ENCODE measurements at regions not wholly inside any gene's neighbourhood (a gene's known extent, or its start where the extent isn't known, plus 50 kb on each side); places are given as distances from the start of the nearest gene placed in this dataset.
A peak's percentile ranks its signal among the peaks of the same experiment; 100 is the strongest.

- peaks cover 14% of the 10 kb centered on the region for H3K4me1 Mint-ChIP-seq
- no peak overlapping the region for H3K27ac Mint-ChIP-seq (ENCODE audit: unreplicated experiment)
- TF ChIP-seq, protein P1, sequence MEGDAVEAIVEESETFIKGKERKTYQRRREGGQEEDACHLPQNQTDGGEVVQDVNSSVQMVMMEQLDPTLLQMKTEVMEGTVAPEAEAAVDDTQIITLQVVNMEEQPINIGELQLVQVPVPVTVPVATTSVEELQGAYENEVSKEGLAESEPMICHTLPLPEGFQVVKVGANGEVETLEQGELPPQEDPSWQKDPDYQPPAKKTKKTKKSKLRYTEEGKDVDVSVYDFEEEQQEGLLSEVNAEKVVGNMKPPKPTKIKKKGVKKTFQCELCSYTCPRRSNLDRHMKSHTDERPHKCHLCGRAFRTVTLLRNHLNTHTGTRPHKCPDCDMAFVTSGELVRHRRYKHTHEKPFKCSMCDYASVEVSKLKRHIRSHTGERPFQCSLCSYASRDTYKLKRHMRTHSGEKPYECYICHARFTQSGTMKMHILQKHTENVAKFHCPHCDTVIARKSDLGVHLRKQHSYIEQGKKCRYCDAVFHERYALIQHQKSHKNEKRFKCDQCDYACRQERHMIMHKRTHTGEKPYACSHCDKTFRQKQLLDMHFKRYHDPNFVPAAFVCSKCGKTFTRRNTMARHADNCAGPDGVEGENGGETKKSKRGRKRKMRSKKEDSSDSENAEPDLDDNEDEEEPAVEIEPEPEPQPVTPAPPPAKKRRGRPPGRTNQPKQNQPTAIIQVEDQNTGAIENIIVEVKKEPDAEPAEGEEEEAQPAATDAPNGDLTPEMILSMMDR (conservative IDR thresholded peaks at IDR 0.05): no peak
- H3K27me3 Mint-ChIP-seq (ENCODE audit: low read depth): no peaks in the 10 kb centered on the region
- no peaks in the 10 kb centered on the region for H3K36me3 Mint-ChIP-seq (ENCODE audit: low read depth)
- DNase-seq (ENCODE audit: low read depth, low spot score): no peak
- H3K9me3 Mint-ChIP-seq: no peaks in the 10 kb centered on the region
- no peak overlapping the region for H3K4me3 Mint-ChIP-seq
Observed at GRCh38 chr2:66301022-66301766, 133.7 kb upstream of the MEIS1 start.

DNA sequence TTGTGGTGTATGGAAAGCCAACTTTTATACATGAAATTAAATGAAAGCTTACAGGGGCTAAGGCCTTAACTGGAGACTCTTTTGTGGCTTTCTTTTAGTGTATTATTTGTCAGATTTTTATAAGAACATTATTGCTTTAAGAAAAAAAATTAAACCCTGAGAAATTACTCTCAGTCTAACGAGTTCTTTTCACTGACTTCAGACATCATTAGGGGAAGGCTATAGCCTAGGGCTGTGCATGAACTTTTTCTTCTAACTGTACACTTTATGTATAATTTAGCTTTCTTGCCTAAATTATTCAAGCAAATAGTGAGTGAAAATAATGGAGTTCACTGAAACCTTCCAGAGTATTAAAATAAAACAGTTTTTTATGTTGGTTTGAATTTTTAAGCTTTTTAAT is 151.1 kb upstream of the MEIS1 start:
- Mint-ChIP-seq H3K27me3 (ENCODE audit: low read depth) (no peaks in the 10 kb centered on the region), H3K36me3 (ENCODE audit: low read depth) (no peaks in the 10 kb centered on the region), H3K27ac (ENCODE audit: unreplicated experiment) (no peak overlapping the region), H3K4me3 (no peak overlapping the region), H3K9me3 (peaks cover 3% of the 10 kb centered on the region), H3K4me1 (no peaks in the 10 kb centered on the region)
- no peak for DNase-seq (ENCODE audit: low read depth, low spot score)
- TF ChIP-seq, protein P1 (conservative IDR thresholded peaks at IDR 0.05): no peak

GRCh38 chr2:66281980-66282379 is 152.9 kb upstream of the MEIS1 start:
- DNase-seq (ENCODE audit: low read depth, low spot score): no peak
- Mint-ChIP-seq H3K27me3 (ENCODE audit: low read depth) (no peaks in the 10 kb centered on the region), H3K4me3 (no peak overlapping the region), H3K36me3 (ENCODE audit: low read depth) (no peaks in the 10 kb centered on the region), H3K4me1 (no peaks in the 10 kb centered on the region), H3K9me3 (no peaks in the 10 kb centered on the region), H3K27ac (ENCODE audit: unreplicated experiment) (no peak overlapping the region)
- TF ChIP-seq, protein P1 (conservative IDR thresholded peaks at IDR 0.05): no peak

- H3K4me3 Mint-ChIP-seq: no peak overlapping the region
- TF ChIP-seq, protein P1 (conservative IDR thresholded peaks at IDR 0.05): no peak
- H3K27ac Mint-ChIP-seq (ENCODE audit: unreplicated experiment): no peak overlapping the region
- H3K36me3 Mint-ChIP-seq (ENCODE audit: low read depth): no peaks in the 10 kb centered on the region
- H3K9me3 Mint-ChIP-seq: no peaks in the 10 kb centered on the region
- no peaks in the 10 kb centered on the region for H3K27me3 Mint-ChIP-seq (ENCODE audit: low read depth)
- peaks cover 2% of the 10 kb centered on the region for H3K4me1 Mint-ChIP-seq
- no peak for DNase-seq (ENCODE audit: low read depth, low spot score)
Observed at GRCh38 chr2:66279024-66279423, 155.9 kb upstream of the MEIS1 start.

DNA sequence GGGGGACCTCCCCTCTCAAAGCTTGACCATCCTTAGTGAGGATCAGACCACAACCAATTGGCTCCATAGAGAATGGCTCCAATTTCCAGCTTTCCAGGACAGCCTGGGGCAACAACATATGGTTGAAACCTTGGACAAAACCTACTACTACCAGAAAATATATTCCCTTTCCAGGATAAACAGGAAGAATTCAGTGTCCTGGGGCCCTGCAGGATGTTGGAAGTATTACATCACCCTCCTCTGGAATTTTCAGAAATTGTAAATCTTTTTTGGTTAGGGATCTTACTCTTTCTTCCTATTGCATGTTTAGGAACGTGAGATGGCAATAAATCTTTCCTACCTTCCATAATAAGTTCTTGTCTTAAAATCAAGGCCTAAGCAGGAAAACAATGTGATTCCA is 158.9 kb upstream of the MEIS1 start:
- Mint-ChIP-seq H3K27me3 (ENCODE audit: low read depth) (no peaks in the 10 kb centered on the region), H3K4me1 (peaks cover 21% of the 10 kb centered on the region), H3K9me3 (no peaks in the 10 kb centered on the region), H3K27ac (ENCODE audit: unreplicated experiment) (no peak overlapping the region), H3K4me3 (no peak overlapping the region), H3K36me3 (ENCODE audit: low read depth) (no peaks in the 10 kb centered on the region)
- TF ChIP-seq, protein P1 (conservative IDR thresholded peaks at IDR 0.05): peak; percentile 41
- DNase-seq (ENCODE audit: low read depth, low spot score): no peak

Measured in neural crest cell (in vitro differentiated cells).